PC-3 (cell line): ENCODE measurements at regions not wholly inside any gene's neighbourhood (a gene's known extent, or its start where the extent isn't known, plus 50 kb on each side); places are given as distances from the start of the nearest gene placed in this dataset.

Experiments used
- CTCF ChIP-seq: fragments of 300-600 bp; sonication (generic); conservative IDR thresholded peaks from 2 replicates; pipeline ENCODE4 v1.5.1; 2017; ENCODE audit warnings: antibody characterized with exemption, low read depth, mild to moderate bottlenecking, low read length
- EZH2 ChIP-seq: fragments of 300-600 bp; sonication (generic); IDR thresholded peaks from one replicate; pipeline ENCODE4 v1.6.1; 2017; ENCODE audit warnings: antibody characterized with exemption, mild to moderate bottlenecking, low read length; ENCODE audit not compliant: unreplicated experiment
- EZH2phosphoT487 ChIP-seq: fragments of 300-600 bp; sonication (generic); IDR thresholded peaks from 2 replicates; pipeline ENCODE4 v1.6.1; 2018; ENCODE audit warnings: mild to moderate bottlenecking, antibody characterized with exemption, low read length, borderline replicate concordance

GRCh38 chr18:55672574-55673361 is 84.8 kb upstream of the TCF4 start:
- TF ChIP-seq CTCF: no peak
- TF ChIP-seq EZH2: no peak
- no peak for TF ChIP-seq EZH2phosphoT487
